CD4-positive, alpha-beta T cell treated with Interleukin-17A for 4 hours (primary cell): ENCODE measurements at regions not wholly inside any gene's neighbourhood (a gene's known extent, or its start where the extent isn't known, plus 50 kb on each side); places are given as distances from the start of the nearest gene placed in this dataset.
"Not testable (repeated sequence)": the region's sequence is repeated elsewhere in the genome, so short reads cannot be mapped to it uniquely, and the experiment has no call there.

Experiments
- DNase-seq: peaks from one replicate; pipeline ENCODE4 v3.0.0-alpha.2; 2020; ENCODE audit warnings: mixed read lengths

- DNase-seq, result no peak
Measured at GRCh38 chr15:31606931-31607497, 280.4 kb downstream of the KLF13 start.

- DNase-seq, result no peak
Measured at GRCh38 chr15:31607656-31608055, 281.0 kb downstream of the KLF13 start.

DNA sequence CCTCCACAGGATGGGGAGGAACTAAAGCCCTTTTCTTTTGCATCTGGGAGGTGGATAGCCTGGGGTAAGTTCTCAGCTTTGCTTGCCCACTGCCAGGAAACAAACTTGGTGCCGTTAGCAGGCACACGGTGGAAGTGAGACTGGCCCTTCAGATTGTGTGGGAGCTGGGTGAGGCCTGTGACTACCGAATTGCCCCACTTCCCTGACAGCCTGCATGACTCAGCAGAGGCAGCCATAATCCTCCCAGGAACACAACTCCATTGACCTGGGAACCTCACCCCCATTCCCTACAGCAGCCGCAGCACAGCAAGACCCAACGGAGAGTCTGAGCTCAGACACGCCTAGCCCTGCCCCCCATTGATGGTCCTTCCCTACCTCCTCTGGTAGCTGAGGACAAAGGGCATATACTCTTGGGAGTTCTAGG is 282.6 kb downstream of the KLF13 start:
- no peak for DNase-seq

GRCh38 chr15:31609906-31610305 is 283.3 kb downstream of the KLF13 start:
- no peak for DNase-seq

DNA sequence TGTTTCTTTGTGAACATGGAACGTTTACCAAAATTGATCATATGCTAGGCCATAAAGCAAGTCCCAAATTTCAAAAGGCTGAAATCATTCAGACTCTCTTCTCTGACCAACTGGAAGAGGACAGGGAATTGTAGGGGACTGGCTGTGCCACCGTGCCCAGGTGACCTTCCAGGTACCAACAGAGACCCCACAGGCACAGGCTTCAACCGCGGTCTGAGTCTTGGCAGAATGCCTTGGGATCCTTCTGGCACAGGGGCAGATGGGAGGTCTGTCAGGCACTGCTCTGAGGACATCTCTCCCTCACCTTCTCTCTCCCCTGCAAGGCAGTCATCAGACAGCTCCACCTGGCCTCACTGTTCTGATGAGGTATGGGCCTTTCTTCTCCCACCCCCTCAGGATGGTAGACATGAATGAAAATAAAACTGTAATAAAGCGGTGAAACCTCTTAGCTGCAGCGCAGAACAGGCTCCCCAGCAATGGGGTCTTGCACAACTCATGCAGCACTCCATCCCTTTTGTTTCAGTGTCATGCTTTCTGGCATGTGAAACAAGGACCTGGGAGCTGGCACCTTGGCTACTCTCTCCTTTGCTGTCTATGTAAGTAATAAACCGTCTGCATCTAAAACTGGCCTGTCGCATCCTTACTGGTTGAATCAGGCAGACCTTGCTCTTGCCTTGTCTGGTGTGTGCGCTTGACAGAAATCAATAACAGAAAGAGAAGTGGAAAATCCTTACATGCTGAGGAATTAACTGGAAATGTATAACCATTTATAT is 289.2 kb downstream of the KLF13 start:
- DNase-seq, result no peak

GRCh38 chr15:31623297-31623696 is 296.7 kb downstream of the KLF13 start:
- DNase-seq, result not testable (repeated sequence)

- not testable (repeated sequence) for DNase-seq
Measured at GRCh38 chr15:31624115-31624514, 297.5 kb downstream of the KLF13 start.

DNA sequence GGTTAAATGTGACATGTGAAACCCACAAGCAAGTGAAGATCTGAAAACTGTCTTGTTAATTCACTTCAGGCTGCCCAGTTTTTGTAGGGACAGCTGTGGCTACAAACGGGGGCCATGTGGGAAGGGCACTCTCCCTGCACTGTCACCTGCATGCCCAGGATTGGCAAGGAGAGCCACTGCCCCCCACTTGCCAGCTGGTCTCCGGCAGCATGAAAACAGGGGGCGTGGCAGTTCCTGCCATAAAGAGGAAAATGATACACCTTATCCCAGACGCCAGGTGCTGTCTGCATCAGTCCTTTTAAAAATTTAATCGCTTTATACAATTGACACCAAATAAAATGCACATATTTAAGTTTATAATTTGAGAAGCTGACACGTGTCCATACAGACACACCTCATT is 309.1 kb downstream of the KLF13 start:
- not testable (repeated sequence) for DNase-seq

GRCh38 chr15:31636911-31637310 is 310.3 kb downstream of the KLF13 start:
- not testable (repeated sequence) for DNase-seq

GRCh38 chr15:31643955-31644354 is 317.3 kb downstream of the KLF13 start:
- DNase-seq, result not testable (repeated sequence)

- DNase-seq, result not testable (repeated sequence)
Measured at GRCh38 chr15:31644761-31645160, 318.1 kb downstream of the KLF13 start.

- not testable (repeated sequence) for DNase-seq
Measured at GRCh38 chr15:31647337-31647826, 320.7 kb downstream of the KLF13 start.

- not testable (repeated sequence) for DNase-seq
Measured at GRCh38 chr15:31649634-31650033, 323.0 kb downstream of the KLF13 start.

DNA sequence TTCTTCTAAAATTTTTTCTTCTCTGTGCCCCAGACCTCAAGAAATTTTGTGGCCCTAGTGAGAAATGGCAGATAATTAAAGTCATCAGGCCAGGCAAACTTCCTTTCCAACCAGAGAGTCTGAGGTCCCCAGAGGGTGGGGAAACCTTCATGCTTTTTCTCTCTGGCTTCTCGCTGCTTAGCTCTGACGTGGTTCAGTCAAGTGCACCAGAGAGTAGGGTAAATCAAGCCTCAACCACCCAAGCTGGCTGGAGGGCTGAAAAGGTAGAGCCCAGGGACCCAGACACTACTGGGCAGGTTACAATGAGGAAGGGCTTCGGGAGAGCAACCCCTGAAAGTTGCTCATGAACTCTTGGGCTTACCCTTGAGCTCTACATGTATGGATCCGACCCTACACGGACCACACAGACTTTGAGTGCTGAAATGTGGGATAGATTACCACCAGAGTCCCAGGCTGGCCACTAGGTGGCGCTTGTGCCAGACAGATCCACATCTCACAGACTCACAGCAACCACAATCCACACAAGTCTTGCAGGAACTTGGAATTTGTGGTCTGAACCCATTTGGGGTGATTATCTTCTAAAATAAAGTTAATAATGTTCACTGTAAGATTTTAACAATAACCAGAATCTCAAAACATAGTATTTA is 323.5 kb downstream of the KLF13 start:
- DNase-seq, result not testable (repeated sequence)

DNA sequence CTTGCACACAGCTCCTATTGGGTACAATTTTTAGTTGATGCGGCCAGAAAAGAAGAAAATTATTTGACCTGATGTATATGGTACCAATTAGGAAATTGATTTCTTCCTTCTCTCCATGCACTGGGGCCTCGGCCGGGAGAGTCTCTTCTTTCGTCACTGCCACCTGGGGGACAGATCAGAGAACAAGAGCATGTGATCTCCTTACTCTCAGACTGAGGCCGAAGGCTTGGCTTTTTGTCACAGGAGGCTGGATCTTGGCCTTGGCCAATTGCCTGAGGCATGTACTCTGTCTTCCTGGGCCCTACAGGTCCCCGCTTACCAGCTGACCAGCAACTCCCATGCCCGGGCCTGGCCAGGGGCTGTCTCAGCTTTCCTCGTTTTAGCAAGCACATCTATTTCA is 330.3 kb downstream of the KLF13 start:
- not testable (repeated sequence) for DNase-seq

DNA sequence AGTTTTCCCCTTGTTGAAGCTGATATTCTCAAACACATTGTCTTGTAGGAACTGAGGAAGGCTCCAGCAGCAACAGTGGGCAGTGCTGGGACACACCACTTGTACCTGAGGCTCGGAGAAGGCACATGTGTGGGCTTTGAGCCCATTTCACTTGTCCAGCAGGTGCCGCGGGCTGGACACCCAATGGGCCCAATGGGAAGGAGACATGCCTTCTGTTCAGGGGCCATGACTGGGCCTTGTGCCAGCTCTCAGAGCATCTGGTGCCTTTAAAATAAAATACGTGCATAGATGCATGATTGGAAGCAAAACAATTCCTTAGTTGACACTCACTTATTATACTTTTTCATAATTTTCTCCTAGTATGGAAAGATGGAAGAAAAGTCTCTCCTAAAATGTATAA is 334.2 kb downstream of the KLF13 start:
- DNase-seq, result no peak

DNA sequence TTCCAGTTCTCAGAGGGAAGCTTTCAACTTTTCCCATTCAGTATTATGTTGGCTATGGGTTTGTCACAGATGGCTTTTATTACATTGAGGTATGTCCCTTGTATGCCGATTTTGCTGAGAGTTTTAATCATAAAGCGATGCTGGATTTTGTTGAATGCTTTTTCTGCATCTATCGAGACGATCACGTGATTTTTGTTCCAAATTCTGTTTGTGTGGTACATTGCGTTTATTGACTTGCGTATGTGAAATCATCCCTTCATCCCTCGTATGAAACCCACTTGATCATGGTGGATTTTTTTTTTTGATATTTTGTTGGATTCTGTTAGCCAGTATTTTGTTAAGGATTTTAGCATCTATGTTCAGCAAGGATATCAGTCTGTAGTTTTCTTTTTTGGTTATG is 339.1 kb downstream of the KLF13 start:
- not testable (repeated sequence) for DNase-seq

- not testable (repeated sequence) for DNase-seq
Measured at GRCh38 chr15:31669158-31669908, 342.7 kb downstream of the KLF13 start.

DNA sequence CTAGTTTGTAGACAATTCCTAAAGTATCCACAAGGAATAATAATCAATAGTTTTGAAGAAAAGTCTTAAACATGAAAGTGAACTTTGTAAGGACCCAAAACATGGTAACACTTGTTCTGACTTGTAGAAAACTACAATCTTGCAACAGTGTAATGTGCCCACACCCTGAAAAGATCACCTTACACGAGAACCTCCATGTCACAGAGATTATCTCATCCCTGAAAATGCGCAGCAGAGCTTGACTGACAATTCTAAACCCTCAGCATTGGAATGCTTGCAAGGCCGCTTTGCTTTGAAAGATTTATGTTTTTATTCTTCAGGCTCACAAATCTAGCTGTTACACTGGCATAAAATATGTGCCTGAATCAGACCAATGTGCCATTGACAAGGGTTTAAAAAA is 346.6 kb downstream of the KLF13 start:
- DNase-seq, result not testable (repeated sequence)

- not testable (repeated sequence) for DNase-seq
Measured at GRCh38 chr15:31681529-31682259, 348.6 kb upstream of the CHRNA7 start.

GRCh38 chr15:31687088-31687487 is 343.2 kb upstream of the CHRNA7 start:
- not testable (repeated sequence) for DNase-seq

GRCh38 chr15:31696509-31696908 is 333.8 kb upstream of the CHRNA7 start:
- not testable (repeated sequence) for DNase-seq
